H1 (cell line): ENCODE measurements at regions not wholly inside any gene's neighbourhood (a gene's known extent, or its start where the extent isn't known, plus 50 kb on each side); places are given as distances from the start of the nearest gene placed in this dataset.
A peak's percentile ranks its signal among the peaks of the same experiment; 100 is the strongest.

Experiments used
- CTCF ChIA-PET: fragments of 300-600 bp; sonication (Branson Sonifier 250); formaldehyde crosslinking; loops from one replicate; lab custom pipeline; 2021; ENCODE audit not compliant: partially characterized antibody; lab: Charles Lee
- POLR2A ChIA-PET: fragments of 300-600 bp; sonication (Branson Sonifier 250); formaldehyde crosslinking; loops from one replicate; lab custom pipeline; 2021; ENCODE audit warnings: inconsistent platforms; ENCODE audit not compliant: partially characterized antibody; lab: Charles Lee
- DNase-seq, 2 experiments: peaks; one replicate each; pipeline versions ENCODE4 v3.0.0 to v3.0.0-alpha.2; 2010 to 2022; ENCODE audit warnings: low spot score in 2 of 2, low read depth in 1 of 2, mixed read lengths in 1 of 2
- FAIRE-seq: peaks from 2 replicates; lab custom pipeline; 2011; peaks lifted over from hg19 to GRCh38; lab: Jason Lieb, UNC
- H2AFZ ChIP-seq: 2 replicates; pipeline ENCODE4 v1.8.1; 2012; ENCODE audit warnings: low read length, inconsistent platforms
- H2AK5ac ChIP-seq: 2 replicates; pipeline ENCODE4 v1.6.1; 2013; ENCODE audit warnings: low read depth, low read length
- H2BK120ac ChIP-seq: replicated peaks from 2 replicates; pipeline ENCODE3; 2013; ENCODE audit warnings: low read depth, low read length, inconsistent platforms
- H2BK12ac ChIP-seq: 2 replicates; pipeline ENCODE4 v1.6.1; 2013; ENCODE audit warnings: low read depth, low read length
- H2BK15ac ChIP-seq: 2 replicates; pipeline ENCODE4 v1.6.1; 2013; ENCODE audit warnings: low read length
- H2BK20ac ChIP-seq: 2 replicates; pipeline ENCODE4 v1.6.1; 2013; ENCODE audit warnings: low read length
- H2BK5ac ChIP-seq: 2 replicates; pipeline ENCODE4 v1.6.1; 2013; ENCODE audit warnings: low read depth, low read length
- H3K14ac ChIP-seq: 2 replicates; pipeline ENCODE4 v1.6.1; 2013; ENCODE audit warnings: inconsistent platforms; ENCODE audit not compliant: insufficient read length
- H3K18ac ChIP-seq: 2 replicates; pipeline ENCODE4 v1.6.1; 2013; ENCODE audit warnings: low read length; ENCODE audit errors: extremely low read depth
- H3K23ac ChIP-seq: 2 replicates; pipeline ENCODE4 v1.6.1; 2013; ENCODE audit warnings: inconsistent platforms; ENCODE audit not compliant: insufficient read length
- H3K23me2 ChIP-seq: 2 replicates; pipeline ENCODE4 v1.6.1; 2013; ENCODE audit warnings: low read depth, low read length
- H3K27ac ChIP-seq: 2 replicates; pipeline ENCODE4 v1.6.1; 2011; ENCODE audit warnings: low read depth, low read length, inconsistent platforms
- H3K27me3 ChIP-seq, 4 experiments: replicated peaks in 1 of 4; 1 replicate in 1 of 4; 2 replicates in 3 of 4; pipeline versions ENCODE4 v1.6.1 to v1.8.1; 2011 to 2013; ENCODE audit warnings: low read length in 3 of 4, mild to moderate bottlenecking in 3 of 4, inconsistent platforms in 2 of 4, mixed read lengths in 2 of 4, moderate library complexity in 1 of 4; ENCODE audit not compliant: control insufficient read depth in 3 of 4, insufficient read depth in 3 of 4; ENCODE audit errors: extremely low read depth in 1 of 4
- H3K36me3 ChIP-seq, 4 experiments: 2 replicates each; pipeline versions ENCODE4 v1.6.1 to v1.8.1; 2011 to 2013; ENCODE audit warnings: mild to moderate bottlenecking in 4 of 4, low read length in 3 of 4, moderate library complexity in 2 of 4, control low read depth in 1 of 4, inconsistent platforms in 1 of 4; ENCODE audit not compliant: insufficient read depth in 4 of 4, control insufficient read depth in 2 of 4
- H3K4ac ChIP-seq: replicated peaks from 2 replicates; pipeline ENCODE3; 2013; ENCODE audit warnings: low read length, low read depth, mixed read lengths, inconsistent platforms; ENCODE audit not compliant: insufficient read length
- H3K4me1 ChIP-seq, 4 experiments: replicated peaks in 1 of 4; 1 replicate in 1 of 4; 2 replicates in 3 of 4; pipeline versions ENCODE4 v1.6.1 to v1.8.1; 2011 to 2013; ENCODE audit warnings: low read length in 3 of 4, inconsistent platforms in 2 of 4, mixed read lengths in 1 of 4; ENCODE audit not compliant: insufficient read depth in 4 of 4, control insufficient read depth in 3 of 4
- H3K4me2 ChIP-seq, 2 experiments: 2 replicates each; pipeline versions ENCODE4 v1.6.1 to v1.8.1; 2011 to 2013; ENCODE audit warnings: low read depth in 2 of 2, low read length in 2 of 2, control low read depth in 1 of 2, inconsistent platforms in 1 of 2, mild to moderate bottlenecking in 1 of 2; ENCODE audit not compliant: insufficient read depth in 1 of 2
- H3K4me3 ChIP-seq, 4 experiments: fragments of 200-600, 300-600 bp in 1 of 4; sonication (generic), shearing (Covaris generic), sonication (Bioruptor Twin) in 1 of 4; 2 replicates each; pipeline versions ENCODE4 v1.5.1 to v1.8.1; 2011 to 2016; ENCODE audit warnings: low read length in 4 of 4, low read depth in 3 of 4, control low read depth in 2 of 4, inconsistent platforms in 2 of 4, mild to moderate bottlenecking in 2 of 4, mixed read lengths in 1 of 4, moderate library complexity in 1 of 4; ENCODE audit not compliant: insufficient read depth in 2 of 4; ENCODE audit errors: extremely low read depth in 1 of 4
- H3K56ac ChIP-seq: replicated peaks from 2 replicates; pipeline ENCODE3; 2013; ENCODE audit warnings: low read depth, mild to moderate bottlenecking, mixed read lengths, low read length, inconsistent platforms; ENCODE audit not compliant: insufficient read length
- H3K79me1 ChIP-seq: 2 replicates; pipeline ENCODE4 v1.6.1; 2013; ENCODE audit warnings: low read depth, low read length, control low read depth
- H3K79me2 ChIP-seq, 2 experiments: 2 replicates each; pipeline versions ENCODE4 v1.6.1 to v1.8.1; 2012 to 2013; ENCODE audit warnings: low read length in 2 of 2, mild to moderate bottlenecking in 2 of 2, inconsistent platforms in 1 of 2; ENCODE audit not compliant: insufficient read depth in 2 of 2, control insufficient read depth in 1 of 2
- H3K9ac ChIP-seq, 4 experiments: replicated peaks in 1 of 4; 1 replicate in 1 of 4; 2 replicates in 3 of 4; pipeline versions ENCODE4 v1.6.1 to v1.8.1; 2011 to 2013; ENCODE audit warnings: low read depth in 3 of 4, low read length in 3 of 4, control low read depth in 2 of 4, mild to moderate bottlenecking in 2 of 4, moderate library complexity in 2 of 4, inconsistent platforms in 1 of 4; ENCODE audit errors: extremely low read depth in 1 of 4
- H3K9me3 ChIP-seq, 2 experiments: 2 replicates each; pipeline versions ENCODE4 v1.6.1 to v1.8.1; 2012 to 2013; ENCODE audit warnings: mild to moderate bottlenecking in 2 of 2, moderate library complexity in 2 of 2, control low read depth in 1 of 2, inconsistent platforms in 1 of 2, low read depth in 1 of 2, low read length in 1 of 2, mixed read lengths in 1 of 2; ENCODE audit not compliant: insufficient read depth in 2 of 2
- H4K20me1 ChIP-seq, 2 experiments: replicated peaks in 1 of 2; 2 replicates each; pipeline versions ENCODE3 to v1.8.1; 2011 to 2013; ENCODE audit warnings: inconsistent platforms in 2 of 2, low read length in 2 of 2, mild to moderate bottlenecking in 1 of 2; ENCODE audit not compliant: insufficient read depth in 2 of 2, control insufficient read depth in 1 of 2
- H4K5ac ChIP-seq: 2 replicates; pipeline ENCODE4 v1.6.1; 2013; ENCODE audit warnings: low read length, low read depth, mixed read lengths, inconsistent platforms; ENCODE audit not compliant: insufficient read length
- H4K8ac ChIP-seq: 2 replicates; pipeline ENCODE4 v1.8.0; 2013; ENCODE audit warnings: mild to moderate bottlenecking, moderate library complexity, low read length, inconsistent platforms; ENCODE audit not compliant: insufficient read depth; ENCODE audit errors: extremely low read depth
- H4K91ac ChIP-seq: replicated peaks from 2 replicates; pipeline ENCODE3; 2013; ENCODE audit warnings: low read length, mixed read lengths, inconsistent platforms; ENCODE audit not compliant: insufficient read length
- ATF2 ChIP-seq: IDR thresholded peaks from 2 replicates; pipeline ENCODE4 v1.6.1; 2012; ENCODE audit warnings: low read length, inconsistent platforms
- EGR1 ChIP-seq: IDR thresholded peaks from 2 replicates; pipeline ENCODE4 v1.6.1; 2011; ENCODE audit warnings: low read depth, low read length, borderline replicate concordance
- MAX ChIP-seq: IDR thresholded peaks from 2 replicates; pipeline ENCODE4 v1.6.1; 2012; ENCODE audit warnings: inconsistent platforms
- POLR2A ChIP-seq, 2 experiments: IDR thresholded peaks; 1 replicate in 1 of 2; 2 replicates in 1 of 2; pipeline ENCODE4 v1.6.1; 2011; ENCODE audit warnings: low read depth in 2 of 2, low read length in 2 of 2, mild to moderate bottlenecking in 2 of 2; ENCODE audit errors: control extremely low read depth in 1 of 2
- RAD21 ChIP-seq, 2 experiments: IDR thresholded peaks in 1 of 2; conservative IDR thresholded peaks in 1 of 2; 2 replicates each; pipeline ENCODE4 v1.6.1; 2011; ENCODE audit warnings: low read depth in 2 of 2, low read length in 2 of 2, improper control_type of control experiment in 1 of 2, inconsistent platforms in 1 of 2, mild to moderate bottlenecking in 1 of 2, moderate library complexity in 1 of 2
- RFX5 ChIP-seq: IDR thresholded peaks from 2 replicates; pipeline ENCODE4 v1.6.1; 2011; ENCODE audit warnings: low read depth, low read length, improper control_type of control experiment, borderline replicate concordance
- TAF7 ChIP-seq: optimal IDR thresholded peaks from 2 replicates; pipeline ENCODE3; 2011; ENCODE audit warnings: low read depth, mild to moderate bottlenecking, inconsistent platforms, low read length, moderate library complexity, borderline replicate concordance
- TBP ChIP-seq: IDR thresholded peaks from 2 replicates; pipeline ENCODE4 v1.6.1; 2011; ENCODE audit warnings: low read depth, low read length, improper control_type of control experiment
- WGBS, 2 experiments: shearing (Covaris generic) in 1 of 2; methylation state at CpG; one replicate each; pipeline versions ENCODE4 v1.1.6 to v1.1.7; 2013 to 2015; ENCODE audit warnings: low lambda C conversion rate in 2 of 2, mixed read lengths in 2 of 2, inconsistent platforms in 1 of 2, low coverage in 1 of 2, missing lambda C conversion rate in 1 of 2; ENCODE audit not compliant: insufficient replicate concordance in 2 of 2, insufficient coverage in 1 of 2, insufficient read length in 1 of 2; ENCODE audit errors: extremely low coverage in 1 of 2, missing lambda C conversion rate in 1 of 2; 5-methylcytosine and 5-hydroxymethylcytosine counted together

- WGBS, 2 experiments: 94% methylated on average over 38 of the region's 46 CpGs; no CpG with 5 or more reads in 1 of the 2 experiments
- H4K20me1 ChIP-seq: no peaks in the 10 kb centered on the region
- H4K91ac ChIP-seq: no peak overlapping the region
- ChIA-PET POLR2A (no interaction called here), CTCF (interaction anchor here (0.6 kb wide), 1 partner anchor 55 kb away, joined by 5 read pairs; no protein-coding TSS in a partner anchor)
- H3K79me2 ChIP-seq: no peaks in the 10 kb centered on the region
- no peak overlapping the region for H4K5ac ChIP-seq
- no peak overlapping the region; the same call in 1 of the 2 replicates for H3K18ac ChIP-seq
- no peak overlapping the region for H3K14ac ChIP-seq
- H2BK20ac ChIP-seq: no peak overlapping the region
- H3K4me1 ChIP-seq: peaks cover 0 to 3% (median 0%) of the 10 kb centered on the region in 4 experiments; a peak in 1 of 7 replicates
- H3K9ac ChIP-seq: no peak overlapping the region
- no peaks in the 10 kb centered on the region for H3K27me3 ChIP-seq
- peak overlapping the region in 1 of 2 experiments; percentile 7; a peak in 1 of 4 replicates for H3K4me2 ChIP-seq
- no peak overlapping the region for H2BK15ac ChIP-seq
- H3K9me3 ChIP-seq: peaks cover 0 to 36% of the 10 kb centered on the region in 2 experiments; a peak in 2 of 4 replicates
- DNase-seq (no peak), FAIRE-seq (no peak)
- no peaks in the 10 kb centered on the region; the same call in 1 of the 2 replicates for H3K23me2 ChIP-seq
- no peaks in the 10 kb centered on the region for H3K36me3 ChIP-seq
- H3K27ac ChIP-seq: no peak overlapping the region
- H3K79me1 ChIP-seq: no peaks in the 10 kb centered on the region
- H4K8ac ChIP-seq: no peak overlapping the region
- H2BK5ac ChIP-seq: no peak overlapping the region
- H3K4me3 ChIP-seq: no peak overlapping the region
- no peak overlapping the region for H2BK12ac ChIP-seq
- no peak overlapping the region for H2AK5ac ChIP-seq
- H2AFZ ChIP-seq: no peak overlapping the region
- no peak overlapping the region for H3K56ac ChIP-seq
- no peak overlapping the region for H2BK120ac ChIP-seq
- no peak overlapping the region for H3K23ac ChIP-seq
- H3K4ac ChIP-seq: no peak overlapping the region
- TF ChIP-seq RFX5 (no peak), RAD21 (IDR thresholded peaks at IDR 0.05 in 1 of 2, conservative IDR thresholded peaks at IDR 0.05 in 1 of 2; ENCODE audit: low read depth in 2 of 2, low read length in 2 of 2) (peak in 1 of 2 experiments; percentile 39; a peak in 2 of 4 replicates), ATF2 (no peak), POLR2A (IDR thresholded peaks at IDR 0.05; ENCODE audit: control extremely low read depth in 1 of 2, low read depth in 2 of 2, low read length in 2 of 2) (no peak), TBP (no peak), MAX (no peak), TAF7 (no peak), EGR1 (no peak)
Observed at GRCh38 chr20:25987073-25987927, 290.6 kb upstream of the ZNF337 start.
